SK-N-SH (cell line): ENCODE measurements at regions not wholly inside any gene's neighbourhood (a gene's known extent, or its start where the extent isn't known, plus 50 kb on each side); places are given as distances from the start of the nearest gene placed in this dataset.
A peak's percentile ranks its signal among the peaks of the same experiment; 100 is the strongest.

Source experiments
- CTCF ChIA-PET: fragments of 300-600, 350-600 bp; formaldehyde crosslinking; extraction: SDS; loops from one replicate; lab custom pipeline; 2021; lab: Yijun Ruan, JAX
- POLR2A ChIA-PET: fragments of 350-600 bp; sonication (Branson Sonifier 250); formaldehyde crosslinking; extraction: SDS; loops from one replicate; lab custom pipeline; 2020; ENCODE audit warnings: antibody characterized with exemption, inconsistent platforms; lab: Yijun Ruan, JAX
- DNase-seq: peaks from one replicate; pipeline ENCODE4 v3.0.0; 2012
- H2AFZ ChIP-seq: fragments of 200-600 bp; sonication (generic); 2 replicates; pipeline ENCODE4 v1.8.1; 2016; ENCODE audit warnings: antibody characterized with exemption, mild to moderate bottlenecking, low read depth
- H3F3A ChIP-seq: fragments of 200-600 bp; sonication (generic); replicated peaks from 2 replicates; pipeline ENCODE3; 2016; ENCODE audit warnings: antibody characterized with exemption, mild to moderate bottlenecking; ENCODE audit not compliant: insufficient read depth
- H3K27ac ChIP-seq, 2 experiments: fragments of 200-500 bp in 1 of 2; fragments of 200-600 bp in 1 of 2; sonication (Bioruptor generic) in 1 of 2; sonication (generic), shearing (Covaris generic) in 1 of 2; 2 replicates each; pipeline versions ENCODE4 v1.5.1 to v1.6.1; 2014 to 2016; ENCODE audit warnings: low read depth in 2 of 2, inconsistent platforms in 1 of 2, low read length in 1 of 2, mild to moderate bottlenecking in 1 of 2, mixed read lengths in 1 of 2
- H3K27me3 ChIP-seq: fragments of 200-600 bp; sonication (generic), shearing (Covaris generic); 2 replicates; pipeline ENCODE4 v1.6.1; 2016; ENCODE audit warnings: mixed run types; ENCODE audit not compliant: insufficient read depth
- H3K36me3 ChIP-seq, 2 experiments: fragments of 200-500 bp in 1 of 2; fragments of 200-600 bp in 1 of 2; sonication (Bioruptor generic) in 1 of 2; sonication (generic) in 1 of 2; replicated peaks in 1 of 2; 2 replicates each; pipeline versions ENCODE3 to v1.5.1; 2014 to 2016; ENCODE audit warnings: low read length in 1 of 2, mild to moderate bottlenecking in 1 of 2; ENCODE audit not compliant: insufficient read depth in 2 of 2, control insufficient read depth in 1 of 2
- H3K4me1 ChIP-seq, 2 experiments: fragments of 200-500 bp in 1 of 2; fragments of 200-600 bp in 1 of 2; sonication (Bioruptor generic) in 1 of 2; sonication (generic), shearing (Covaris generic) in 1 of 2; 2 replicates each; pipeline versions ENCODE4 v1.5.1 to v1.6.1; 2014 to 2016; ENCODE audit warnings: low read depth in 1 of 2, low read length in 1 of 2, mixed run types in 1 of 2; ENCODE audit not compliant: insufficient read depth in 2 of 2, control insufficient read depth in 1 of 2
- H3K4me2 ChIP-seq: fragments of 200-600 bp; sonication (generic), shearing (Covaris generic); 2 replicates; pipeline ENCODE4 v1.6.1; 2017; ENCODE audit warnings: mixed run types
- H3K4me3 ChIP-seq, 2 experiments: fragments of 200-500 bp in 1 of 2; fragments of 200-600 bp in 1 of 2; sonication (Bioruptor generic) in 1 of 2; sonication (generic), shearing (Covaris generic) in 1 of 2; 2 replicates each; pipeline versions ENCODE4 v1.5.1 to v1.8.1; 2014 to 2016; ENCODE audit warnings: low read depth in 2 of 2, inconsistent platforms in 1 of 2, low read length in 1 of 2, mild to moderate bottlenecking in 1 of 2, mixed read lengths in 1 of 2, moderate library complexity in 1 of 2
- H3K79me2 ChIP-seq: fragments of 200-600 bp; sonication (generic); 2 replicates; pipeline ENCODE4 v1.8.1; 2017; ENCODE audit warnings: mild to moderate bottlenecking; ENCODE audit not compliant: insufficient read depth
- H3K9ac ChIP-seq: fragments of 200-600 bp; sonication (generic); 2 replicates; pipeline ENCODE4 v1.6.1; 2017; ENCODE audit warnings: mixed run types
- H3K9me2 ChIP-seq: fragments of 200-600 bp; sonication (generic); 2 replicates; pipeline ENCODE4 v1.6.1; 2017; ENCODE audit warnings: mixed run types
- H3K9me3 ChIP-seq: fragments of 200-600 bp; sonication (generic); 2 replicates; pipeline ENCODE4 v1.6.1; 2017; ENCODE audit warnings: mixed run types, mild to moderate bottlenecking, moderate library complexity
- H4K20me1 ChIP-seq: fragments of 200-600 bp; sonication (generic); 2 replicates; pipeline ENCODE4 v1.6.1; 2017; ENCODE audit warnings: mild to moderate bottlenecking, mixed run types; ENCODE audit not compliant: insufficient read depth
- CHD2 ChIP-seq: fragments of 150-350 bp; IDR thresholded peaks from 2 replicates; pipeline ENCODE4 v1.6.1; 2018; ENCODE audit warnings: low read length; ENCODE audit not compliant: partially characterized antibody
- CTCF ChIP-seq: fragments of 200-600 bp; sonication (generic); IDR thresholded peaks from 2 replicates; pipeline ENCODE4 v1.6.1; 2017; ENCODE audit warnings: antibody characterized with exemption, mild to moderate bottlenecking, moderate library complexity
- FOXJ3 ChIP-seq: sonication (generic); formaldehyde crosslinking; IDR thresholded peaks from 2 replicates; pipeline ENCODE4 v1.5.1; 2020; ENCODE audit warnings: mild to moderate bottlenecking, missing genetic modification reagents
- FOXM1 ChIP-seq: IDR thresholded peaks from 2 replicates; pipeline ENCODE4 v1.4.0; 2012; ENCODE audit warnings: low read depth, mild to moderate bottlenecking
- GABPA ChIP-seq: IDR thresholded peaks from 2 replicates; pipeline ENCODE4 v1.4.0; 2012; ENCODE audit warnings: low read depth, mild to moderate bottlenecking
- IRF3 ChIP-seq: fragments of 150-350 bp; IDR thresholded peaks from 2 replicates; pipeline ENCODE4 v1.6.1; 2016; ENCODE audit warnings: mild to moderate bottlenecking, low read depth, low read length
- MEF2A ChIP-seq: IDR thresholded peaks from 2 replicates; pipeline ENCODE4 v1.4.0; 2012; ENCODE audit warnings: low read depth, borderline replicate concordance
- MXI1 ChIP-seq: IDR thresholded peaks from 2 replicates; pipeline ENCODE4 v1.6.1; 2012; ENCODE audit warnings: mild to moderate bottlenecking, low read depth, low read length, improper control_type of control experiment
- NFIC ChIP-seq: IDR thresholded peaks from 2 replicates; pipeline ENCODE4 v1.4.0; 2012; ENCODE audit warnings: borderline replicate concordance
- POLR2AphosphoS5 ChIP-seq: IDR thresholded peaks from 2 replicates; pipeline ENCODE4 v1.6.1; 2012; ENCODE audit warnings: low read depth, low read length
- RAD21 ChIP-seq: IDR thresholded peaks from 2 replicates; pipeline ENCODE4 v1.6.1; 2012; ENCODE audit warnings: mild to moderate bottlenecking, low read length
- RFX5 ChIP-seq: IDR thresholded peaks from 2 replicates; pipeline ENCODE4 v1.6.1; 2012; ENCODE audit warnings: mild to moderate bottlenecking, improper control_type of control experiment, low read length
- SMC3 ChIP-seq: IDR thresholded peaks from 2 replicates; pipeline ENCODE4 v1.6.1; 2012; ENCODE audit warnings: low read depth, low read length, improper control_type of control experiment
- ZBTB33 ChIP-seq: IDR thresholded peaks from 2 replicates; pipeline ENCODE4 v1.4.0; 2012; ENCODE audit warnings: low read depth, borderline replicate concordance
- WGBS: methylation state at CpG from one replicate; pipeline ENCODE4 v1.1.6; 2017; ENCODE audit warnings: low lambda C conversion rate; 5-methylcytosine and 5-hydroxymethylcytosine counted together

- no peaks in the 10 kb centered on the region for H3K27me3 ChIP-seq
- peaks cover 10 to 46% of the 10 kb centered on the region in 2 experiments for H3K4me1 ChIP-seq
- peaks cover 16% of the 10 kb centered on the region for H3K79me2 ChIP-seq
- H3K36me3 ChIP-seq, result peaks cover 0 to 8% of the 10 kb centered on the region in 2 experiments
- TF ChIP-seq RAD21 (peak; percentile 88), ZBTB33 (no peak), CTCF (peak; percentile 83), FOXJ3 (CRISPR knock-in tag) (no peak), SMC3 (peak; percentile 73), IRF3 (no peak), MEF2A (no peak), NFIC (no peak), FOXM1 (no peak), POLR2AphosphoS5 (no peak), MXI1 (0 out of 2 replicates have a peak, but pooled peaks have one; percentile 24), CHD2 (no peak), RFX5 (no peak), GABPA (no peak)
- ChIA-PET CTCF (interaction anchor here (0.6 to 15.3 kb wide), 69 partner anchors 8 to 1285 kb away, joined by 3 to 310 read pairs (median 5); partner anchors contain the start of genes RTL1 and WDR25), POLR2A (interaction anchor here (0.6 to 3.0 kb wide), 7 partner anchors 56 to 518 kb away, joined by 3 to 37 read pairs (median 4); no protein-coding TSS in a partner anchor)
- H3K9me2 ChIP-seq, result no peaks in the 10 kb centered on the region
- H3K9me3 ChIP-seq, result no peaks in the 10 kb centered on the region
- peak overlapping the region in 1 of 2 experiments; percentile 90; a peak in 2 of 4 replicates for H3K27ac ChIP-seq
- no peak overlapping the region for H3K4me2 ChIP-seq
- peak overlapping the region in 1 of 2 experiments; percentile 15; a peak in 1 of 4 replicates for H3K4me3 ChIP-seq
- no peak overlapping the region for H2AFZ ChIP-seq
- H3K9ac ChIP-seq, result no peak overlapping the region
- H3F3A ChIP-seq, result peaks cover 4% of the 10 kb centered on the region
- no peaks in the 10 kb centered on the region for H4K20me1 ChIP-seq
- WGBS, result 4% methylated on average over 9 of the region's 10 CpGs
- peak; percentile 87 for DNase-seq
Observed at GRCh38 chr14:100383727-100384158, 60.6 kb downstream of the SLC25A47 start.
